Tibial nerve (tissue), 4 donors: ENCODE measurements at regions not wholly inside any gene's neighbourhood (a gene's known extent, or its start where the extent isn't known, plus 50 kb on each side); places are given as distances from the start of the nearest gene placed in this dataset.

ENCODE experiments used
- DNase-seq, 2 donors: peaks; one replicate each; pipeline ENCODE4 v3.0.0-alpha.2; 2019; ENCODE audit warnings: low spot score in 2 of 2
- H3K27ac ChIP-seq, 4 donors: fragments of 200-600 bp; sonication (generic) in 3 of 4; one replicate each; pipeline ENCODE4 v1.5.1; 2017 to 2019; ENCODE audit warnings: mild to moderate bottlenecking in 1 of 4
- H3K27me3 ChIP-seq, 2 donors: fragments of 200-600 bp; sonication (generic) in 1 of 2; one replicate each; pipeline versions ENCODE4 v1.5.1 to v1.6.0; 2017 to 2019
- H3K36me3 ChIP-seq, 3 donors: fragments of 200-600 bp; sonication (generic); one replicate each; pipeline ENCODE4 v1.5.1; 2018 to 2019
- H3K4me1 ChIP-seq, 4 donors: fragments of 200-600 bp; sonication (generic) in 3 of 4; one replicate each; pipeline ENCODE4 v1.5.1; 2017 to 2019
- H3K4me3 ChIP-seq, 4 donors: fragments of 200-600 bp; sonication (generic) in 3 of 4; one replicate each; pipeline ENCODE4 v1.5.1; 2017 to 2019; ENCODE audit warnings: mild to moderate bottlenecking in 1 of 4, moderate library complexity in 1 of 4
- H3K9me3 ChIP-seq, 4 donors: fragments of 200-600 bp; sonication (generic) in 3 of 4; one replicate each; pipeline ENCODE4 v1.5.1; 2017 to 2019
- CTCF ChIP-seq, 5 experiments: fragments of 200-600 bp in 3 of 5; fragments of 450-650 bp in 2 of 5; sonication (generic) in 3 of 5; IDR thresholded peaks; one replicate each; pipeline ENCODE4 v1.5.1; 2016 to 2019; ENCODE audit warnings: antibody characterized with exemption in 5 of 5, mild to moderate bottlenecking in 3 of 5, moderate library complexity in 2 of 5
- EP300 ChIP-seq, 2 donors: sonication (generic); formaldehyde crosslinking; IDR thresholded peaks; one replicate each; pipeline ENCODE4 v1.6.1; 2017; ENCODE audit warnings: antibody characterized with exemption in 2 of 2, mild to moderate bottlenecking in 1 of 2
- POLR2A ChIP-seq, 2 donors: fragments of 450-650 bp; IDR thresholded peaks; one replicate each; pipeline ENCODE4 v1.6.1; 2017; ENCODE audit warnings: antibody characterized with exemption in 2 of 2, mild to moderate bottlenecking in 2 of 2, moderate library complexity in 2 of 2
- WGBS, 2 donors: methylation state at CpG; one replicate each; pipeline ENCODE4 v1.1.5; 2018; 5-methylcytosine and 5-hydroxymethylcytosine counted together

DNA sequence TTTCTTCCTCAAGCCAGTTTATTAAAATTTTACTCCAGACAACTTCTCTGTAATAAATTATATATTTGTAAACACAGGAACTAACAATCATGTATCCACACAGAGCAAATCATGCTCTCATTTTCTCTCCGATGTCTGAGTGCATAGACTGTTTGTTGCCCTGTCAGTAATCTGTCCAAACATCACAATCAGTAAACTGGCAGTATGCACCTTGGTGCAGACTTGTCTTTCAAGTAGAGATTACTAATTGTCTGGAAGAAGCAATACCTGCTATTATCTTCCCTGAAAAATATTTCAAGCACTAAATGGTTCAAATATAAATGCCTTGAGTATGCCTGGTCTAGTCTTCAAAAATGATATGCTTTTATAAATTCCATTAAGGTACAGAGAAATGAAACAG is 1260.9 kb downstream of the C4orf33 start:
- Histone ChIP-seq H3K27ac (no peak overlapping the region), H3K27me3 (no peaks in the 10 kb centered on the region), H3K36me3 (no peaks in the 10 kb centered on the region), H3K4me1 (no peaks in the 10 kb centered on the region), H3K4me3 (no peak overlapping the region), H3K9me3 (no peaks in the 10 kb centered on the region)
- no peak for DNase-seq
- WGBS, 2 donors, result 41% methylated on average over 1 of the region's 1 CpG
- no peak for TF ChIP-seq EP300 (IDR thresholded peaks at IDR 0.05)
- TF ChIP-seq POLR2A (IDR thresholded peaks at IDR 0.05), result no peak
- TF ChIP-seq CTCF (IDR thresholded peaks at IDR 0.05), result no peak

- Histone ChIP-seq H3K4me3 (no peak overlapping the region), H3K9me3 (no peaks in the 10 kb centered on the region), H3K27me3 (no peaks in the 10 kb centered on the region), H3K27ac (no peak overlapping the region), H3K36me3 (no peaks in the 10 kb centered on the region), H3K4me1 (no peaks in the 10 kb centered on the region)
- 33 to 36% methylated on average over 2 of the region's 2 CpGs for WGBS, 2 donors
- no peak for DNase-seq
- TF ChIP-seq EP300 (IDR thresholded peaks at IDR 0.05), result no peak
Observed at GRCh38 chr4:130359542-130359941, 1263.6 kb downstream of the C4orf33 start.

DNA sequence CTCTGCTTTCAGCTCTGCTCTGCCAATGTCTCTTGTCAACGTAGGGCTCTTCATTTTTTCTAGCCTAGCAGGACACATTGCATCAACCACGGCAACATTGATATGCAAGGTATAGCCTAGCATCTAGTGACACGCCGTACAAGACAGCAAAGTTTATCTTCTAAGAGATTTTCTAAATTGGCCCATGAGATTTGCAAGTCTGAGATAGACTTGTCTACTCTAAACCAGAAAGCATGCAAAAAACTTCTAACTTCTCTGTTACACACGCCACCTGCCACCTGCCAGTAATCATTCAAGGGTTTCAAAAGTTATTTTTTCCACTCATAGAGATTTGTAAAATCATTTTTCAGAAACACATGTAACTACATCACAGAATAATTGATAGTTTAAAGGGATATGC is 1265.7 kb downstream of the C4orf33 start:
- DNase-seq, result no peak

GRCh38 chr4:130368668-130369067 is 1272.7 kb downstream of the C4orf33 start:
- no peak for DNase-seq
- TF ChIP-seq EP300 (IDR thresholded peaks at IDR 0.05), result no peak
- no peak for TF ChIP-seq POLR2A (IDR thresholded peaks at IDR 0.05)
- no peak for TF ChIP-seq CTCF (IDR thresholded peaks at IDR 0.05)
- H3K27me3 ChIP-seq, result no peaks in the 10 kb centered on the region
- no peaks in the 10 kb centered on the region for H3K4me1 ChIP-seq
- no peaks in the 10 kb centered on the region for H3K9me3 ChIP-seq
- no peak overlapping the region for H3K4me3 ChIP-seq
- H3K36me3 ChIP-seq, result no peaks in the 10 kb centered on the region
- H3K27ac ChIP-seq, result no peak overlapping the region

More for the DNA sequence above, 1265.7 kb downstream of the C4orf33 start:
- H3K4me1 ChIP-seq, result no peaks in the 10 kb centered on the region
- 89 to 92% methylated on average over 5 of the region's 5 CpGs for WGBS, 2 donors
- H3K27me3 ChIP-seq, result no peaks in the 10 kb centered on the region
- no peak overlapping the region for H3K27ac ChIP-seq
- H3K4me3 ChIP-seq, result no peak overlapping the region
- H3K36me3 ChIP-seq, result no peaks in the 10 kb centered on the region
- TF ChIP-seq EP300 (IDR thresholded peaks at IDR 0.05) (no peak), POLR2A (IDR thresholded peaks at IDR 0.05) (no peak), CTCF (IDR thresholded peaks at IDR 0.05) (no peak)
- no peaks in the 10 kb centered on the region for H3K9me3 ChIP-seq

DNA sequence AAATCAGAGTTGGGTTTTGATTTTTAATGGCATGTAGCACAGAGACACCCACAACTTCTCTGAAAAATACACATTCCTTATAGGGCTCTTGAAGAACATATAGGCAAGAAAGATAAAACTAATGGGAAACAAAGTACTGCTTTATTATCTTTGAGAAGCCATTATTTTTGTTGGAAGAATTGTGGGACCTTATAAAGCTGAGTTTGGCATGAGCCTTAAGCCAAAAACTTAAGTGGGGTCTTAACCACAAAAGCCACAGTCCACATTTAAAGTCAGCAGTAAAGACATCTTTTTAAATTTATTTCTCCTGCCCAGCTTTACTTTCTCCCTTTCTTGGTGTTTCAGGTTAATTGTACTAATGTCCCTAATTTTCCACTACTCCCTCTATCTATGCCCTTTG is 1297.3 kb downstream of the C4orf33 start:
- Histone ChIP-seq H3K4me3 (no peak overlapping the region), H3K9me3 (no peaks in the 10 kb centered on the region), H3K4me1 (no peaks in the 10 kb centered on the region), H3K27ac (no peak overlapping the region), H3K27me3 (no peaks in the 10 kb centered on the region), H3K36me3 (no peaks in the 10 kb centered on the region)
- no peak for DNase-seq
- no peak for TF ChIP-seq EP300 (IDR thresholded peaks at IDR 0.05)
- no peak for TF ChIP-seq CTCF (IDR thresholded peaks at IDR 0.05)
- TF ChIP-seq POLR2A (IDR thresholded peaks at IDR 0.05), result no peak

GRCh38 chr4:130393642-130394041 is 1297.7 kb downstream of the C4orf33 start:
- WGBS, 2 donors, result 51% methylated on average over 3 of the region's 3 CpGs
- no peaks in the 10 kb centered on the region for H3K4me1 ChIP-seq
- DNase-seq, result no peak
- TF ChIP-seq EP300 (IDR thresholded peaks at IDR 0.05) (no peak), POLR2A (IDR thresholded peaks at IDR 0.05) (no peak), CTCF (IDR thresholded peaks at IDR 0.05) (no peak)
- no peak overlapping the region for H3K4me3 ChIP-seq
- no peaks in the 10 kb centered on the region for H3K36me3 ChIP-seq
- H3K27me3 ChIP-seq, result no peaks in the 10 kb centered on the region
- H3K9me3 ChIP-seq, result no peaks in the 10 kb centered on the region
- no peak overlapping the region for H3K27ac ChIP-seq
